ENCODE measurements at regions not wholly inside any gene's neighbourhood (a gene's known extent, or its start where the extent isn't known, plus 50 kb on each side); places are given as distances from the start of the nearest gene placed in this dataset.

DNA sequence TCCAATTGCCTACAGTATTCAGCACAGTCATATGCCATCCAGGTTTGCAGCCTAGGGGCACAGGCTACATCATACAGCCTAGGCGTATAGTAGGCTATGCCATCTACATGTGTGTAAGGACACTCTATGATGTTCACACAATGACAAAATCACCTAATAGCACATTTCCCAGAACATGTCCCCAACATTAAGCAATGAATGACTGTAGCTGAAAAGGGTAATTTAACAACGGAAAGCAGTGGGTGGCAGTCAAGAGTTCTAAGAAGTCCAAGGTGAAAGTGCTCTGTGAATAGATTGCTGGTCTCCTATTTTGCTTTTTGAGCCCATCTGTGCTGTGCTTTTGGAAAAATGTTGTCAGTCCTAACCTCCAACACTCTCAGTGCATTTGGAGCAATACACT is 162.6 kb downstream of the KLF6 start:
- no peak overlapping the region for H3K4me3 ChIP-seq (ENCODE audit: low read length)
- DNase-seq (ENCODE audit: low read depth) = no peak
- H3K9me3 ChIP-seq (ENCODE audit: control insufficient read depth, low read length) = peaks cover 8% of the 10 kb centered on the region
- no peaks in the 10 kb centered on the region for H3K27me3 ChIP-seq (replicated peaks; ENCODE audit: control insufficient read depth, insufficient read depth, low read length)
- H3K4me1 ChIP-seq (ENCODE audit: control insufficient read depth, insufficient read depth, low read length) = peaks cover 21% of the 10 kb centered on the region
- no peaks in the 10 kb centered on the region for H3K36me3 ChIP-seq (ENCODE audit: control insufficient read depth, insufficient read depth, low read length, severe bottlenecking)
- H3K9ac ChIP-seq (ENCODE audit: low read length) = no peak overlapping the region

DNA sequence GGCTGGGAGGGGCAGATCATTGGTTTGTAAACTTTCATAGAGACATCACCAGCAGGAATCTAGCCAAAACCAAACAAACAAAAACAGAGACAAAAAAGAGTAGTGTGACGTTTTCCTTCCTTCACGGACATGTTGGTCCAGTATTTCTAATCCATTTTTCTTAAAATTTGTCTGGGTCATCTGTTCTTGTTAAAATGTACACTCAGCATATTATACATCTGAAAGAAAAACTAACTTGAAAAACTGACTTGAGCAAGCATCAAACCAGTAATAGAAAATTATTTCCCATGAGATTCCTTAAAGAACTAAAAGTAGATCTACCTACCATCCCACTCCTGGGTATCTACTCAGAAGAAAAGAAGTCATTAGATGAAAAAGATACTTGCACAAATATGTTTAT is 164.2 kb downstream of the KLF6 start:
- H3K9me3 ChIP-seq (ENCODE audit: control insufficient read depth, low read length) = peaks cover 8% of the 10 kb centered on the region
- H3K4me1 ChIP-seq (ENCODE audit: control insufficient read depth, insufficient read depth, low read length) = peaks cover 21% of the 10 kb centered on the region
- no peak overlapping the region for H3K4me3 ChIP-seq (ENCODE audit: low read length)
- DNase-seq (ENCODE audit: low read depth) = no peak
- no peaks in the 10 kb centered on the region for H3K27me3 ChIP-seq (replicated peaks; ENCODE audit: control insufficient read depth, insufficient read depth, low read length)
- H3K36me3 ChIP-seq (ENCODE audit: control insufficient read depth, insufficient read depth, low read length, severe bottlenecking) = no peaks in the 10 kb centered on the region
- no peak overlapping the region for H3K9ac ChIP-seq (ENCODE audit: low read length)

DNA sequence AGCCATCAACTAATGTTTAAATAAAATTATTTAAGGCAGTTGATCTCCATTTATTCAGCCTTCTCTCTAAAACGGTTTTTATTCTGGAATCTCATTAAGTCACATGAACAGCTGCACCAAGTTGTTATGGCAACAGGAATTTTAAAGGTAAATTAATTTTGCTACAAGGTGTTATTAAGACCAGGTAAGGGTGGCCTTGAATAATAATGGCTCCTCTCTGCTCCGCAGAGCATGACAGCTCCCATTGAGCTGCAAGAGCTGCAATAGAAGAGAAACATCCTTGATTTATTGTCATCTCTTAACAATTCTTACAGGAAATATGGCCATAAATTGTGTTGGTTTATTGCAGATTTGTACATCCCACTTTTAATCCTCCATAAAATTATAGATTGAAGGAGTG is 165.8 kb downstream of the KLF6 start:
- no peaks in the 10 kb centered on the region for H3K27me3 ChIP-seq (replicated peaks; ENCODE audit: control insufficient read depth, insufficient read depth, low read length)
- H3K4me1 ChIP-seq (ENCODE audit: control insufficient read depth, insufficient read depth, low read length) = peaks cover 18% of the 10 kb centered on the region
- no peak for DNase-seq (ENCODE audit: low read depth)
- H3K9me3 ChIP-seq (ENCODE audit: control insufficient read depth, low read length) = peaks cover 8% of the 10 kb centered on the region
- no peaks in the 10 kb centered on the region for H3K36me3 ChIP-seq (ENCODE audit: control insufficient read depth, insufficient read depth, low read length, severe bottlenecking)
- no peak overlapping the region for H3K4me3 ChIP-seq (ENCODE audit: low read length)
- no peak overlapping the region for H3K9ac ChIP-seq (ENCODE audit: low read length)

GRCh38 chr10:3616880-3617279 is 168.1 kb downstream of the KLF6 start:
- H3K4me3 ChIP-seq (ENCODE audit: low read length) = no peak overlapping the region
- DNase-seq (ENCODE audit: low read depth) = no peak
- peaks cover 16% of the 10 kb centered on the region for H3K9me3 ChIP-seq (ENCODE audit: control insufficient read depth, low read length)
- peaks cover 3% of the 10 kb centered on the region for H3K4me1 ChIP-seq (ENCODE audit: control insufficient read depth, insufficient read depth, low read length)
- H3K9ac ChIP-seq (ENCODE audit: low read length) = no peak overlapping the region
- H3K36me3 ChIP-seq (ENCODE audit: control insufficient read depth, insufficient read depth, low read length, severe bottlenecking) = no peaks in the 10 kb centered on the region
- H3K27me3 ChIP-seq (replicated peaks; ENCODE audit: control insufficient read depth, insufficient read depth, low read length) = no peaks in the 10 kb centered on the region

DNA sequence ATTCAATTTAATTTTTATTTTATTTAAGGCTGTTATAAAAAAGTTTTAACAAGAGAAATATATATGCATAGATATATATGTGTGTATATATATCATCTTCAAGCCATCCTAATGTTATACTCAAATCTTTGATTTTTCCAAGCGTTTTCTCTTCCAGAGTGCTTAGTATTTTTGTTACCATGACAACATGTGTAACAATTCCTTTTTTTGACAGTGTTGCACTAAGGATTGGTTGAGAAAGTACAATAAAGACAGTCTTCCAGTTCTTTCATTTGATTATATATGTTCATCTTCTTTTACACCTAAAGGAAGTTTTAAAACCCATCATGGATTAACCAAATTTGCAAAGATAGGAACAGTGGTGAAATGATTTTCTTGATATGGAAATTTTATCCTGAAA is 171.7 kb downstream of the KLF6 start:
- Histone ChIP-seq H3K4me1 (ENCODE audit: control insufficient read depth, insufficient read depth, low read length) (peaks cover 3% of the 10 kb centered on the region), H3K9me3 (ENCODE audit: control insufficient read depth, low read length) (peaks cover 22% of the 10 kb centered on the region), H3K27me3 (replicated peaks; ENCODE audit: control insufficient read depth, insufficient read depth, low read length) (no peaks in the 10 kb centered on the region), H3K9ac (ENCODE audit: low read length) (no peak overlapping the region), H3K36me3 (ENCODE audit: control insufficient read depth, insufficient read depth, low read length, severe bottlenecking) (no peaks in the 10 kb centered on the region), H3K4me3 (ENCODE audit: low read length) (no peak overlapping the region)
- no peak for DNase-seq (ENCODE audit: low read depth)

DNA sequence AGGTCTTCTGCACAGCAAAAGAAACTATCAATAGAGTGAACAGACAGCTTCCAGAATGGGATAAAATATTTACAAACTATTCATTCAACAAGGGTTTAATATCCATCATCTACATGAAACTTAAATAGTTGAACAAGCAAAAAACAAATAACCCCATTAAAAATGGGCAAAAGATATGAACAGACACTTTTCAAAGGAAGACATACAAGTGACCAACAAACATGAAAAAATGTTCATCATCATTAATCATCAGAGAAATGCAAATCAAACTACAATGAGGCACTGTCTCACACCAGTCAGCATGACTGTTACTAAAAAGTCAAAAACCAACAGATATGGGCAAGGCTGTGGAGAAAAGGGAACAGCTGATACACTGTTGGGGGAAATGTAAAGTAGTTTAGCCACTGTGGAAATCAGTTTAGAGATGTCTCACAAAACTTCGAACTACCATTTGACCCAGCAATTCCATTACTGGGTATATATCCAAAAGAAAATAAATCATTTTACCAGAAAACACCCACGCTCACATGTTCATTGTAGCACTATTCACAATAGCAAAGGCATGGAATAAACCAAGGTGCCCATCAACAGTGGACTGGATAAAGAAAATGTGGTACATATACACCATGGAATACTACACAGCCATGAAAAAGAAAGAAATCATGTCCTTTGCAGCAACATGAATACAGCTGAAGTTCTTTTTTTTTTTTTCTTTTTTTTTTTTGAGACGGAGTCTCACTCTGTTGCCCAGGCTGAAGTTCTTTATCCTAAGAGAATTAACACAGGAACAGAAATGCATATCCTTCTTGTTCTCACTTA is 172.6 kb downstream of the KLF6 start:
- Histone ChIP-seq H3K9me3 (ENCODE audit: control insufficient read depth, low read length) (peaks cover 28% of the 10 kb centered on the region), H3K27me3 (replicated peaks; ENCODE audit: control insufficient read depth, insufficient read depth, low read length) (no peaks in the 10 kb centered on the region), H3K4me1 (ENCODE audit: control insufficient read depth, insufficient read depth, low read length) (peaks cover 3% of the 10 kb centered on the region), H3K36me3 (ENCODE audit: control insufficient read depth, insufficient read depth, low read length, severe bottlenecking) (no peaks in the 10 kb centered on the region), H3K4me3 (ENCODE audit: low read length) (no peak overlapping the region), H3K9ac (ENCODE audit: low read length) (no peak overlapping the region)
- no peak for DNase-seq (ENCODE audit: low read depth)

GRCh38 chr10:3606309-3606708 is 178.7 kb downstream of the KLF6 start:
- no peak for DNase-seq (ENCODE audit: low read depth)
- H3K36me3 ChIP-seq (ENCODE audit: control insufficient read depth, insufficient read depth, low read length, severe bottlenecking) = no peaks in the 10 kb centered on the region
- H3K9me3 ChIP-seq (ENCODE audit: control insufficient read depth, low read length) = peaks cover 19% of the 10 kb centered on the region
- H3K9ac ChIP-seq (ENCODE audit: low read length) = no peak overlapping the region
- H3K4me3 ChIP-seq (ENCODE audit: low read length) = no peak overlapping the region
- H3K27me3 ChIP-seq (replicated peaks; ENCODE audit: control insufficient read depth, insufficient read depth, low read length) = no peaks in the 10 kb centered on the region
- H3K4me1 ChIP-seq (ENCODE audit: control insufficient read depth, insufficient read depth, low read length) = no peaks in the 10 kb centered on the region

GRCh38 chr10:3605882-3606281 is 179.1 kb downstream of the KLF6 start:
- H3K4me3 ChIP-seq (ENCODE audit: low read length) = no peak overlapping the region
- no peak overlapping the region for H3K9ac ChIP-seq (ENCODE audit: low read length)
- peaks cover 15% of the 10 kb centered on the region for H3K9me3 ChIP-seq (ENCODE audit: control insufficient read depth, low read length)
- no peaks in the 10 kb centered on the region for H3K27me3 ChIP-seq (replicated peaks; ENCODE audit: control insufficient read depth, insufficient read depth, low read length)
- no peaks in the 10 kb centered on the region for H3K4me1 ChIP-seq (ENCODE audit: control insufficient read depth, insufficient read depth, low read length)
- H3K36me3 ChIP-seq (ENCODE audit: control insufficient read depth, insufficient read depth, low read length, severe bottlenecking) = no peaks in the 10 kb centered on the region
- DNase-seq (ENCODE audit: low read depth) = peak; percentile 18

DNA sequence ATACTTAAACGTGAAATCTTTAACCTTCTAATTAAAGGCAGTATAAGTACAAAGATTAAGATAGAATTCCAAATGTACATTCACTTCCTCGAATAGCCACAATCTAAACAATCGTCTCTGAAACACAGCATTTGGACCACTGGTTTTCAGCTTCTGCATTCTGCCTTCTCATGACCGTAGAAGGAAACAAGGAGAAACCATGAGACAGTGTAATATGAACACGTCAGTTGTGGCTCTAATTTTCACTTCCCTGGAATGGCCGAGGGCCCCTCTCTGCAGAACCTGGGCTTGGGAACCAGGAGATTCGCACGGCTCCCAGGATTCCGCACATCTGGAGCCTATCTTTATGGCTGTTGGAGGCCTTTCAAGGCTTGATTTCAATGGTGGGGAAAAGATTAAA is 189.3 kb downstream of the KLF6 start:
- Histone ChIP-seq H3K9ac (ENCODE audit: low read length) (no peak overlapping the region), H3K4me3 (ENCODE audit: low read length) (no peak overlapping the region), H3K4me1 (ENCODE audit: control insufficient read depth, insufficient read depth, low read length) (no peaks in the 10 kb centered on the region), H3K27me3 (replicated peaks; ENCODE audit: control insufficient read depth, insufficient read depth, low read length) (no peaks in the 10 kb centered on the region), H3K36me3 (ENCODE audit: control insufficient read depth, insufficient read depth, low read length, severe bottlenecking) (no peaks in the 10 kb centered on the region), H3K9me3 (ENCODE audit: control insufficient read depth, low read length) (no peaks in the 10 kb centered on the region)
- no peak for DNase-seq (ENCODE audit: low read depth)

DNA sequence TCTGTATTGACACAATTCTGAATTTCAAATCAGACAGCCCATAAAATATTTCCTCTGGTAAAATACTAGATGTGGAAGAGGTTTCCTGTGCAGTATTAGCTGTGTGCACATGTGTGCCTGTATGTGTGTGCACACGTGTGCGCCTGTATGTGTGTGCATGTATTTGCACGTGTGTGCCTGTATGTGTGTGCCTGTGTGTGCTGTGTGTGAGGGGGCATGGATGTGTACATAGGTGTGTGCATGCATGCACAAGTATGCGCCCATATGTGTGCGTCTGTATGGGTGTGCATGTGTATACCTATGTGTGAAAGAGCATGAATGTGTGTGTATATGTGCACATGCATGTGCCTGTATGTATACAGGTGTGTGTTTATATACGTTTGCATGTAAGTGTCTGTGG is 191.4 kb downstream of the KLF6 start:
- Histone ChIP-seq H3K4me1 (ENCODE audit: control insufficient read depth, insufficient read depth, low read length) (no peaks in the 10 kb centered on the region), H3K36me3 (ENCODE audit: control insufficient read depth, insufficient read depth, low read length, severe bottlenecking) (no peaks in the 10 kb centered on the region), H3K9ac (ENCODE audit: low read length) (no peak overlapping the region), H3K27me3 (replicated peaks; ENCODE audit: control insufficient read depth, insufficient read depth, low read length) (no peaks in the 10 kb centered on the region), H3K4me3 (ENCODE audit: low read length) (no peak overlapping the region), H3K9me3 (ENCODE audit: control insufficient read depth, low read length) (no peaks in the 10 kb centered on the region)
- no peak for DNase-seq (ENCODE audit: low read depth)

- no peak overlapping the region for H3K9ac ChIP-seq (ENCODE audit: low read length)
- no peak for DNase-seq (ENCODE audit: low read depth)
These were observed 192.6 kb downstream of the KLF6 start for GRCh38 chr10:3592424-3592823.

DNA sequence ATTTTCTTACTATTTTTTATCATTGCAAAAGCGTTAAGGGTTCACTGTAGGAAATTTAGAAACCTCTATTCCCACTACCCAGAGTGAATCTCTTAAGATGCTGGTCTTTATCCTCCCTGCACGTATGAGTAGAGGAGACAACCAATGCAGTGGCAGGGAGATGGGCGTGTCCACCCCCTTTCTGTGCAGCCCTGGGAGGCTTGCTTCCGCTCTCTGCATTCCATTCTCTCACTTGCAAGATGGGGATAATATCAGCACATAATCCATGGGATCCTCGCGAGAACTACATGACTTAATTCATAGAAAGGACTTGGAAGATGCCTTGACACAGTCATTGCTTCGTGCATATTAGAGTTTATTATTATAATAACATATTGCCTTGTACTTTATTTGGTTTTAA is 196.2 kb downstream of the KLF6 start:
- no peak overlapping the region for H3K9ac ChIP-seq (ENCODE audit: low read length)
- H3K27me3 ChIP-seq (replicated peaks; ENCODE audit: control insufficient read depth, insufficient read depth, low read length) = no peaks in the 10 kb centered on the region
- DNase-seq (ENCODE audit: low read depth) = no peak

More at GRCh38 chr10:3592424-3592823, 192.6 kb downstream of the KLF6 start:
- no peaks in the 10 kb centered on the region for H3K36me3 ChIP-seq (ENCODE audit: control insufficient read depth, insufficient read depth, low read length, severe bottlenecking)
- H3K9me3 ChIP-seq (ENCODE audit: control insufficient read depth, low read length) = no peaks in the 10 kb centered on the region
- no peak overlapping the region for H3K4me3 ChIP-seq (ENCODE audit: low read length)
- H3K4me1 ChIP-seq (ENCODE audit: control insufficient read depth, insufficient read depth, low read length) = no peaks in the 10 kb centered on the region
- no peaks in the 10 kb centered on the region for H3K27me3 ChIP-seq (replicated peaks; ENCODE audit: control insufficient read depth, insufficient read depth, low read length)

More for the DNA sequence above, 196.2 kb downstream of the KLF6 start:
- H3K36me3 ChIP-seq (ENCODE audit: control insufficient read depth, insufficient read depth, low read length, severe bottlenecking) = no peaks in the 10 kb centered on the region
- H3K9me3 ChIP-seq (ENCODE audit: control insufficient read depth, low read length) = no peaks in the 10 kb centered on the region
- H3K4me3 ChIP-seq (ENCODE audit: low read length) = no peak overlapping the region
- no peaks in the 10 kb centered on the region for H3K4me1 ChIP-seq (ENCODE audit: control insufficient read depth, insufficient read depth, low read length)
